Loucy (cell line): ENCODE measurements at regions not wholly inside any gene's neighbourhood (a gene's known extent, or its start where the extent isn't known, plus 50 kb on each side); places are given as distances from the start of the nearest gene placed in this dataset.

Experiments used
- H2AFZ ChIP-seq: fragments of 200-600 bp; sonication (generic); 2 replicates; pipeline ENCODE4 v1.6.0; 2016; ENCODE audit warnings: antibody characterized with exemption, mild to moderate bottlenecking, low read length, moderate library complexity
- H3F3A ChIP-seq: fragments of 200-600 bp; 2 replicates; pipeline ENCODE4 v1.6.0; 2016; ENCODE audit warnings: antibody characterized with exemption, low read depth, mild to moderate bottlenecking
- H3K27me3 ChIP-seq: fragments of 200-600 bp; sonication (generic); 2 replicates; pipeline ENCODE4 v1.6.1; 2014; ENCODE audit warnings: low read length, mild to moderate bottlenecking; ENCODE audit not compliant: insufficient read depth, poor library complexity, severe bottlenecking
- H3K36me3 ChIP-seq: fragments of 200-600 bp; sonication (generic); 2 replicates; pipeline ENCODE4 v1.6.1; 2016; ENCODE audit warnings: low read length; ENCODE audit not compliant: insufficient read depth
- H3K4me1 ChIP-seq: fragments of 200-600 bp; sonication (generic); 2 replicates; pipeline ENCODE4 v1.5.1; 2014; ENCODE audit warnings: low read length, mild to moderate bottlenecking; ENCODE audit not compliant: insufficient read depth, poor library complexity, severe bottlenecking
- H3K4me2 ChIP-seq: fragments of 200-600 bp; sonication (generic); 2 replicates; pipeline ENCODE4 v1.6.0; 2014; ENCODE audit warnings: antibody characterized with exemption, low read length, low read depth, mild to moderate bottlenecking; ENCODE audit not compliant: poor library complexity, severe bottlenecking
- H3K4me3 ChIP-seq: fragments of 200-600 bp; sonication (generic); 2 replicates; pipeline ENCODE4 v1.5.1; 2014; ENCODE audit warnings: low read length, mild to moderate bottlenecking, mixed read lengths; ENCODE audit not compliant: poor library complexity, severe bottlenecking
- H3K79me2 ChIP-seq: fragments of 200-600 bp; sonication (generic); 2 replicates; pipeline ENCODE4 v1.6.1; 2014; ENCODE audit warnings: low read length; ENCODE audit not compliant: insufficient read depth
- H3K9ac ChIP-seq: fragments of 200-600 bp; sonication (generic); 2 replicates; pipeline ENCODE4 v1.6.0; 2014; ENCODE audit warnings: mild to moderate bottlenecking, low read depth, low read length, moderate library complexity; ENCODE audit not compliant: poor library complexity, severe bottlenecking
- H3K9me2 ChIP-seq: fragments of 200-600 bp; sonication (generic); replicated peaks from 2 replicates; pipeline ENCODE4 v1.6.1; 2016; ENCODE audit warnings: low read depth, low read length, mixed read lengths
- H3K9me3 ChIP-seq: fragments of 200-600 bp; sonication (generic); 2 replicates; pipeline ENCODE4 v1.6.1; 2014; ENCODE audit warnings: mild to moderate bottlenecking, antibody characterized with exemption, low read length, low read depth; ENCODE audit not compliant: insufficient read depth
- H4K20me1 ChIP-seq: fragments of 200-600 bp; sonication (generic); 2 replicates; pipeline ENCODE4 v1.6.0; 2014; ENCODE audit warnings: antibody characterized with exemption, low read length, mild to moderate bottlenecking; ENCODE audit not compliant: insufficient read depth, poor library complexity, severe bottlenecking
- EZH2phosphoT487 ChIP-seq: fragments of 200-600 bp; IDR thresholded peaks from 2 replicates; pipeline ENCODE4 v1.6.1; 2018; ENCODE audit warnings: antibody characterized with exemption, mild to moderate bottlenecking, moderate library complexity, borderline replicate concordance
- TF ChIP-seq, protein P1 (sequence below): fragments of 200-600 bp; sonication (generic); conservative IDR thresholded peaks from 2 replicates; pipeline ENCODE4 v1.5.1; 2014; ENCODE audit warnings: mild to moderate bottlenecking, antibody characterized with exemption, low read length

DNA sequence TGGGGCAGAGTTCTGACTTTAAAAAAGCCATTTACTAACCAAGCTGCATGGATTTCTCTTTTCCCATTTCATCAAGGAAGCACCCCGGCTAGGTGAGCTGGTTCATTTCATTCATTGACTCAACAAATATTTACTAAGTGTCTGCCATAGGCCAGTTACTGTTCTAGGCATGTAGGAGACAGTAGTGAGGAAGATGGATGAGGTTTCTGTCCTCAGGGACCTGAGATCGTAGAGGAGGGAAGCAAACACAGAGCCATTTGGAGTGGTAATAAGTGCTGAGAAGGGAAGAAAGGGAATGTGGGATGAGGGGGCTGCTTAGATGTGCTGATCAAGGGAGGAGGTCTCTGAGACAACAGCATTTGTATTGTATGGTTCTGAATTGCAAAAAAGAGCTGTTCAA, 120.4 kb downstream of the C9orf152 start:
- Histone ChIP-seq H3K9me3 (no peaks in the 10 kb centered on the region), H3K36me3 (no peaks in the 10 kb centered on the region), H4K20me1 (peaks cover 49% of the 10 kb centered on the region), H2AFZ (no peak overlapping the region), H3F3A (no peaks in the 10 kb centered on the region), H3K4me3 (no peak overlapping the region), H3K4me1 (no peaks in the 10 kb centered on the region), H3K4me2 (no peak overlapping the region), H3K79me2 (peaks cover 98% of the 10 kb centered on the region), H3K9ac (no peak overlapping the region), H3K27me3 (no peaks in the 10 kb centered on the region), H3K9me2 (no peaks in the 10 kb centered on the region)
- TF ChIP-seq, protein P1, sequence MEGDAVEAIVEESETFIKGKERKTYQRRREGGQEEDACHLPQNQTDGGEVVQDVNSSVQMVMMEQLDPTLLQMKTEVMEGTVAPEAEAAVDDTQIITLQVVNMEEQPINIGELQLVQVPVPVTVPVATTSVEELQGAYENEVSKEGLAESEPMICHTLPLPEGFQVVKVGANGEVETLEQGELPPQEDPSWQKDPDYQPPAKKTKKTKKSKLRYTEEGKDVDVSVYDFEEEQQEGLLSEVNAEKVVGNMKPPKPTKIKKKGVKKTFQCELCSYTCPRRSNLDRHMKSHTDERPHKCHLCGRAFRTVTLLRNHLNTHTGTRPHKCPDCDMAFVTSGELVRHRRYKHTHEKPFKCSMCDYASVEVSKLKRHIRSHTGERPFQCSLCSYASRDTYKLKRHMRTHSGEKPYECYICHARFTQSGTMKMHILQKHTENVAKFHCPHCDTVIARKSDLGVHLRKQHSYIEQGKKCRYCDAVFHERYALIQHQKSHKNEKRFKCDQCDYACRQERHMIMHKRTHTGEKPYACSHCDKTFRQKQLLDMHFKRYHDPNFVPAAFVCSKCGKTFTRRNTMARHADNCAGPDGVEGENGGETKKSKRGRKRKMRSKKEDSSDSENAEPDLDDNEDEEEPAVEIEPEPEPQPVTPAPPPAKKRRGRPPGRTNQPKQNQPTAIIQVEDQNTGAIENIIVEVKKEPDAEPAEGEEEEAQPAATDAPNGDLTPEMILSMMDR: no peak
- TF ChIP-seq EZH2phosphoT487: no peak

DNA sequence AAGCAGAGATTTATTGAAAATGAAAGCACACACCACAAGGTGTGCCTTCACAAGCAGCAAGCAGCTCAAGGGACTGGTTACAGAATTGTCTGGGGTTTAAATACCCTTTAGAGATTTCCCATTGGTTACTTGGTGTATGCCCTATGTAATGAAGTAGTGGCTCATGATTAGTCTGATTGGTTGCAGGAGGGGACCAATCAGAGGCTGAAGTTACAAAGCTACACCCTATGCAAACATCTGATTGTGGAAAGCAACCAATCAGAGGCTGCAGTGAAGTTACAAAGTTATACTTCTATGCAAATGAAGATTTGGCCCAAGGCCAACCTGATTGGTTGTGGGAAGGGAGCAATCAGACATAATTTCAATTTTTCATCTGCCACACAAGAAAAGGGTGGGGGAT, 119.9 kb downstream of the C9orf152 start:
- Histone ChIP-seq H3K79me2 (peaks cover 98% of the 10 kb centered on the region), H3K4me3 (no peak overlapping the region), H2AFZ (no peak overlapping the region), H3K36me3 (no peaks in the 10 kb centered on the region), H4K20me1 (peaks cover 51% of the 10 kb centered on the region), H3K4me1 (no peaks in the 10 kb centered on the region), H3K27me3 (no peaks in the 10 kb centered on the region), H3F3A (no peaks in the 10 kb centered on the region), H3K9me3 (no peaks in the 10 kb centered on the region), H3K9ac (no peak overlapping the region), H3K4me2 (no peak overlapping the region), H3K9me2 (no peaks in the 10 kb centered on the region)
- TF ChIP-seq, protein P1: no peak
- no peak for TF ChIP-seq EZH2phosphoT487

DNA sequence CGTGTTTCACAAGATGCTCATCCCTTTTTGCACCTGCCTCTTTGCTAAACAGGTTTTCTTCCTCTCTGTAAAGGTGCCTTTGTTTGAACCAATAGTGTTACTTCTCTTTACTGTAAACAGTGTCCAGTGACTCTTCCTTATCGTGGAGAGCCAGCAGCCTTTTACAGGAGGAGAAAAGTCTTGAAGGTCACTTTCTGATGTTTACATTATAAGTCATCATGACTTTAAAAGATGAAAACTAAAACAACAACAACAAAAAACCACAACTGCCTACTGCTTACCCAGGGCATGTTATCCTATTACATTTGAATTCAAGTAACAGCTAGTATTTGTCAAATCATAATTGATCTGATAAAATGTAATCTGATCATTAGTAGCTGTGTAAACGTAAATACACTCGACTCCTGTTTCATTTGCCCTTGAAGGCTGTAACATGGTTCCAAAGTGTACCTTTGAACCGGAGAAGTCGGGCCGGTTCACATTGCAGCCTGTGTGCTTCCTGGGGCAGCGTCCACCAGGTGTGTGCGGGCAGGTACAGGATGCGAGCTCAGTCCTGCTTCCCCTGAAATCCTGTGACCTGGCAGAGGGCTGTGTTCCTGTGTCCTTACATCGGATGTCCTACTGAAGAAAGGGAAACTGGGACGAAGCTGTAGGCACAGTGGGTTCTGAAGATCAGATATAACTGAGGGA, 118.1 kb downstream of the C9orf152 start:
- H3F3A ChIP-seq: no peaks in the 10 kb centered on the region
- peaks cover 52% of the 10 kb centered on the region for H4K20me1 ChIP-seq
- H3K4me1 ChIP-seq: no peaks in the 10 kb centered on the region
- no peaks in the 10 kb centered on the region for H3K27me3 ChIP-seq
- TF ChIP-seq, protein P1: no peak
- no peak overlapping the region for H3K4me2 ChIP-seq
- H3K4me3 ChIP-seq: no peak overlapping the region
- peaks cover 97% of the 10 kb centered on the region for H3K79me2 ChIP-seq
- H3K9me2 ChIP-seq: no peaks in the 10 kb centered on the region
- no peak overlapping the region for H3K9ac ChIP-seq
- no peak overlapping the region for H2AFZ ChIP-seq
- no peaks in the 10 kb centered on the region for H3K9me3 ChIP-seq
- no peaks in the 10 kb centered on the region for H3K36me3 ChIP-seq
